HG02885 (cell line): ENCODE measurements at regions not wholly inside any gene's neighbourhood (a gene's known extent, or its start where the extent isn't known, plus 50 kb on each side); places are given as distances from the start of the nearest gene placed in this dataset.
"Not testable (repeated sequence)": the region's sequence is repeated elsewhere in the genome, so short reads cannot be mapped to it uniquely, and the experiment has no call there.

ENCODE experiments used
- ATAC-seq: cut with Tn5 transposase; IDR thresholded peaks from one replicate; pipeline ENCODE4 v1.9.1; 2021; ENCODE audit warnings: mild to moderate bottlenecking; ENCODE audit not compliant: unreplicated experiment, poor library complexity

DNA sequence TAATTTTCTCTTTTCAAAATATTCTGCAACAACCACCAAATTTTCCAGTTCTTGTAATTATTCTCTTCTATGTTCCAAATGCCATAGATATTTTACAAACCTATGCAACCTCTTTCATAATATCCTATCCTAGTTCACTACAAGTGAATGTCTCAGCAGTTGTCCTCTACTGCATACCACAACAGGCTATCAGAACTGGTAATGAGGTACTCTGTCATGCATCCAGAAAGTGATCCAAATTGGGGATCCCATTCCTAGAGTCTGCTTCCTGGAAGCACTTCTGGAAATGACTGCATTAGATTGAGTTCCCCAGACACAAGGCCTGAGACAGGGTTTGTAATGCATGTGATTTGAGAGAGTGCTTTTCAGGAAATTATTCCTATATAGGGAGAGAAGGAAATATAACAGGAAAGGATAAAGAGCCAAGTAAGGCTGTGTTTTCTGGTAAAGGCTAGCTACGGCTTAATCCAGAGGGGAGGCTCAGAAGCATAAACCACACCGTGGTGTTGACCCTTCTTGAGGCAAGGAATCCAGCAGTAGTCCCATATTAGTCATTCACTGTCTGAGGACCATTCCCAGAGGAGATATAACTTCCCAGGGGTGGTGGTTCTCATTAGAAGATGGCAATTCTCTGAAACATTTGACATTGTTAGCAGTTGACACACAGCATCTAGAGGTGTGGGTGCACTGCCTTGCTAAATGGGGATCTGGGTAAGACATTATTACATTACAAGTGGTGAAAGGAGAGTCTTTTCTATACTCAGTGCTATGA lies 80.3 kb upstream of the FST start:
- no peak for ATAC-seq

DNA sequence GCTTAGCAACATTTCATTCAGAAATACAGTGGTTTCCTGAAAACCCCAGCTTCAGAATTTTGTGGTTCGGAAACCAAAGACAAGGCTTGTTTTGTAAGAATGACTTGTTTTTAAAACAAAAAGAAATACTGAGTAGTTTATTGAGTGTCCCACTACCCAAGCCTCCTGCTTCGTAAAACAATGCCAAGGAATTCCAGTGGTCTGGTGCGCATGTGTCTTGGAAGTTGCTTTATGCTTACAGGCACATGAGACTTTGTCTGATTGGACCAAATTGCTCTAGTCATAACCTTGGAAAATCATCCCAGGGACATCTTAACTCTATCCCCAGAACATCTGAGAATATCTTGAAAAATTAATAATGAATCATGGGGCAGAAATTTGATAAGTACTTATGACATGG lies 77.1 kb upstream of the FST start:
- no peak for ATAC-seq

- ATAC-seq: no peak
These were observed 76.7 kb upstream of the FST start for GRCh38 chr5:53403758-53404157.

- ATAC-seq: no peak
These were observed 75.0 kb upstream of the FST start for GRCh38 chr5:53405396-53405795.

GRCh38 chr5:53406630-53407316 lies 73.7 kb upstream of the FST start:
- ATAC-seq: no peak

DNA sequence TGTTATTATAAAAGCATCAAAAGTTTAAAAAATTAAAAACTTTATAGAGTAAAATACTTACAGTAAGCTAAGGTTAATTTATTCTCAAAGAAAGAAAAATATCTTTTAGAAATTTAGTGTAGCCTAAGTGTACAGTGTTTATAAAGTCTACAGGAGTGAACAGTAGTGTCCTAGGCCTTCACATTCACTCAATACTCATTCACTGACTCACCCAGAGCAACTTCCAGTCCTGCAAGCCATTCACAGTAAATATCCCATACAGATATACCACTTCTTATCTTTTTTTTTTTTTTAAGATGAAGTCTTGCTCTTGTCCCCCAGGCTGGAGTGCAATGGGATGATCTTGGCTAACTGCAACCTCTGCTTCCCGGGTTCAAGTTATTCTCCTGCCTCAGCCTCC lies 73.1 kb upstream of the FST start:
- no peak for ATAC-seq

DNA sequence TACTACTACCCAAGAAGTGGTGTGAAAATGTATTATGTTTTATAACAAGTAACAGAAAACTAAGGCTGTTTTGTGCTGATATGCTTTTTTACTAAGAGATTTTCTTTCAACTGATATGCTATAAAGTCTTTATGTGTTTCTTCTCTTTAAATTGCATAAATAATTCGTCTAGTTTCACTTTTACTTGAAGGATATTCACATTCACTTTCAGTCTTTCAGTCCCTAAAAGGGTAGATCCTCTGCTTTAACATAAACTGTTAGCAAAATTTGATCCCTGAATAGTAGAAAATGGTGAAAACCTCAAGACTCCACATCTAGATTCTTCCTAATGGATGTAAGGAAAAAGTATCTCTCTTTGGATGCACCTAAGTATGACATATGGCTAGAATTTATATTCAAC lies 69.0 kb upstream of the FST start:
- peak; percentile 49 for ATAC-seq

DNA sequence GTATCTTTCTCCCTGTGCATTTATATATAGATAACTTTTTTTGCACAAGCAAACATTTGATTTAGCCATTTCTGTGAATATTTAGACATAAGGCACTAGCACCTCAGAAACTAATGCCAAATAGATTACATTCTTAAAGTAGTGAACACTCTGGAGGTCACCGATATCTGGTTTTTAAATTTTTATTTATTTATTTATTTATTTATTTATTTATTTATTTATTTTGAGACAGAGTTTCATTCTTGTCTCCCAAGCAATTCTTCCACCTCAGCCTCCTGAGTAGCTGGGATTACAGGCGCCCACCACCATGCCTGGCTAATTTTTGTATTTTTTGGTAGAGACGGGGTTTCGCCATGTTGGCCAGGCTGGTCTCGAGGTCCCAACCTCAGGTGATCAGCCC lies 67.9 kb upstream of the FST start:
- not testable (repeated sequence) for ATAC-seq

DNA sequence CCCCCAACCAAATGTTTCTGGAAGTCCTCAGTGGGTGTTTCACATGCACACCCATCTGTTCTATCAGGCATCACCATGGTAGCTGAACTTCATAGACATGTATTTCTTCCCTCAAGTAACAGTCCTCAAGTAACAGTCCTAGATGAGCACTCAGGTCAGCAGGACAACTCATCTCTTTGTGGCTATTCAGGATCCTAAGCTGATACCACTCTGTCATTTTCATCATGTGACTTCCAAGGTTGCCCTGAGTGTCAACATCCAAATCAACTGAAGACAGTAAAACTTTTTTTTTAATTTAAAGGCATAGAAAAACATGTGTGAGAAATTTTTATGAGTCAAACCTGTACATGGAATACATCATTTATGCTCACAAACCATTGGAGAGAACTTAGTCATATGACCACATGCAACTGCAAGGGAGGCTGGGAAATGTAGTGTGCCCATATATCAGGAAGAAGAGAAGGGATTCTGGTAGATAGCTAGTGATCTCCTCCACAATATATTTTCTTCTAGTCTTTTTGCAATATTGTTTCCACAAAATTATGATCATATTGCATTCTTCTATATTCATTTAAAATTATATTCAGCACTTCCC lies 64.2 kb upstream of the FST start:
- no peak for ATAC-seq

GRCh38 chr5:53418409-53418808 lies 62.0 kb upstream of the FST start:
- no peak for ATAC-seq

DNA sequence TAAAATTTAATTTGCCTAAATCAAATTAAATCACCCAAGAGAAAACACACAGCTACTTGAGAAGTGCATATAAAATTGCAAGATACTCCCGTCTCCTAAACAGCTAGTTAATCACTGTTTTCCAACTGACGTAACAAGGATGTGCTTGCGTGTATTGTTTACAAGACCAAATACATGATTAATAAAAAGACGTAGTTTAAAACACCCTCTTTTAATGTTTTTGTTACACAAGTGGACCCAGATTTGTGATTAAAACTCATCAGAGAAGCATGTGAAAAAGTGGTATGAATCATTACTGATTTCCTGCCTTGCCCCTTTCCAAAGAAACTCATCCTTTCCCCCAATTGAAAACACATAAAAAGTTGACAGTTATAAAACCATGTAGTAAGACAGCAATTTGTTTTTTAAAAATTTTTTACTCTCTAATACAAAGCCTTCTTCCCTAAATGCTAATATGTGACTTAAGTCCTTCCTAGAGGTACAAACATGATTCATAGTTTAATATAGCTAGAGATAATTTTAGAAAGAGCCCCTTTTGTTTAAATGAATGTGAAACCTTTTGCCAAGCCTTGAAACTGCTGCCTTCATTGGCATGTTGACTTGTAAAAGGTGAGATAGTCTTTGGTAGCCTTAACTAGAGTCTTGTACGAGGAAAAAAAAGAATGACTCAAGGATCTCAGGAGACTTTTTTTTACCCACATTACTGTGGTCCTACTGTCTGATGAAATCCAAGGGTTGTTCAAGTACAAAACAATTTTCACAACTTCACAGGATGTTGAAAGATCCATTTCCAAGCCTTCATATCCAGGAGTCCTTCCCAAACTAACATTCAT lies 61.4 kb upstream of the FST start:
- no peak for ATAC-seq

DNA sequence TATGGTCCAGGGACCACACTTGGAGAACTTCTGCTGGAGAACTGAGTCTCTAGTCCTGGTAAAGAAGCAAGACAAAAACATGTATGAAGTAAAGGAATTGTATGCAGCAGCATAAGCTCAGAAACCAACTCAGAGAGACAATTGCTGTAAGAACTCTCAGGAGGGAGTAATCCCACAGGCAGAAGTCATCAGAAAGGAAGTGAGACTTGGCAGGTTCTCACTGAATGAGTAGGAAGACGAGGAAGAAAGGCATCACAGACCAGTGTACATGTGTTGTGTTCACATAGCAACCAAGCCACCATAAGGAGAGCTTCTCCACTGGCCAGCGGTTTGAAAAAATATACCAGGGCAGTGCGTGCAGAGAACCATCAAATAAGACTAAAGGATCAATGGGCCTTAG lies 57.9 kb upstream of the FST start:
- ATAC-seq: no peak

GRCh38 chr5:53423724-53424123 lies 56.7 kb upstream of the FST start:
- no peak for ATAC-seq

DNA sequence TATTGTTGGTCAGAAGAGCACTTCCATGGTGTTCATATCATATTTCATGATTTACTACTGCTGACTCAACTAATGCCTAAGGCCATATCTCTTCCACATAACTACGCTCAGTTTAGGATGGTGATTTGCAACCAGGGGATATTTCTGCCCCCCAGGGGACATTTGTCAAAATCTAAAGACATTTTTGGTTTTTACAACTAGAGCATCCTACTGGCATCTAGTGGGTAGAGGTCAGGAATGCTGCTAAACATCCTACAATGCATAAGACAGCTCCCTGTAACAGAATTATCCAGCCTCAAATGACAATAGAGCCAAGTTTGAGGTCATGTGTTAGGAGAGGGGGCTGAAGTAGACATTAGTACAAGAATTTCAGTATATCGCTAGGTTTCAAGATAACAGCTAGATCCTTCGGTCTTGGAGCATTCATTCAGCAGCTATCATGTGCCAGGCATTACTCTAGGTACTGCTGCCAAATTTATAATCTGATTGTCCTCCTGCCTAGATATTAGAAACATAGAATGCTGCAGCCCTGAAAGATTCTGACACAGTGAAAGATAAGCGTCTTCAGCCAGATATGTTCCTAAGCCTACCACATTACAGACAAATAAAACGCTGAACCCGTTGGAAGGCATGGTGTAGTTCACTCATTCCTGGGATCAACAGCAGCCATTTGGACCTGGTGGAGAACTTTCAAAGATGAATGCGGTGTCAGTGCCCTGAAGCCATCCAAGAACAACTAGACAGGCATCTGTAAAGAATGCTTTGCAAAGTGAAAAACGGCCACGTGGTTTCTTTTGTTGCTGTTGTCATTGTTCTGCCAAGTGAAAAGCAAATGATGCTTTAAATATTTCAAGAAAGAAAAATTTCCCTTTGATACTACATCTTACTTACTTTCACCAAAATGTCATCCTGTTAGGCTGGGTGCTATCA lies 55.5 kb upstream of the FST start:
- ATAC-seq: no peak

DNA sequence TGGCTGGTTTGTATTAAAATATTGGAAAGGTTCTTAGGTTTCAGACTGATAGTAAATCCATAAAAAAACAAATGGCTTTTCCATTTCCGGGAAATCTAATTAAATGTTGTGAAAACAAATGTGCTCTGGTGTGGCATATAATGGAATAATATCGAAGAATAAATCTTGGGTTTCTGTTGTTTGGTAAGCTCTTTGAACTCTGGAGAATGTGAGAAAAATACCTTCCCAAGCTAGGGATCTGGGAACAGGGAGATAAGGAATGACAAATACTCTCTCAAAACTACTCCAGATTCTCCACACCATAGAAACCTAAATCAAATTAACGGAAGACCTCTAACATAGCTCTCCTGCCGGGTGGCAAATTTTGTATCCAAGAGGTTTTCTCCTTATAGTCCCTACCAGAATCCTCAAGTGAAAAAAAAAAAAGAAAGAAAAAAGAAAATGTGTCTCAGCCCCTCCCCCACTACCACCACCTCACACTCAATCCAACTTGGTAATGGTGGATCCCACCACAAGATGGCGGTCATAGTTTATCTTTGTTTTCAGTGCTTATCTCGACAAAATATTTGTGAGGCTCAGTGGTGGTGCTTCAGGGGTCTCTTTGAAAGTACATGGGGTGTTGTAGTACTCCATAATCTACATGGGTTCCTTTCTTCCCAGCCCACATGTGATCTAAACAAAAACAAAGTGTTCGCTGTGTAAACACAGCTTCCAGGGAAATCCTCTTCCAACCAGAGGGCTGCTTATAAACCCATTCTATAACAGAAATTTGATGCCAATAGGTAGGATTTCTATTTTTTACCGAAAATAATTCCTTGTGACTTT lies 54.5 kb upstream of the FST start:
- ATAC-seq: peak; percentile 55

DNA sequence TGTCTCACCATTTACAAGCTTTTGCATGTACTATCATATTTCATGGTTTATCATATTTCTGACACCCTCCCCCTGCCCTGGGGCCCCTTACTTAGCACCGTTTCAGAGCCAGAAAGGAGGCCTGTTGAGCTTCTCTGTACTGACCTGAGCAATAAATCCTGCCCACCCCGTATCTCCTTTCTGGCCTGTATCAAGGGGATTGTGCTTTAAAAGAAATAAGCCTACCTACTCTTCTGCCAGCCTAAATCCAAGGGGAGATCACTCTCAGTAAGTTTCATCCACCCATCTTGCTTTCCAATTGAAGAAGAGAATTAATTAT lies 54.0 kb upstream of the FST start:
- ATAC-seq: no peak

DNA sequence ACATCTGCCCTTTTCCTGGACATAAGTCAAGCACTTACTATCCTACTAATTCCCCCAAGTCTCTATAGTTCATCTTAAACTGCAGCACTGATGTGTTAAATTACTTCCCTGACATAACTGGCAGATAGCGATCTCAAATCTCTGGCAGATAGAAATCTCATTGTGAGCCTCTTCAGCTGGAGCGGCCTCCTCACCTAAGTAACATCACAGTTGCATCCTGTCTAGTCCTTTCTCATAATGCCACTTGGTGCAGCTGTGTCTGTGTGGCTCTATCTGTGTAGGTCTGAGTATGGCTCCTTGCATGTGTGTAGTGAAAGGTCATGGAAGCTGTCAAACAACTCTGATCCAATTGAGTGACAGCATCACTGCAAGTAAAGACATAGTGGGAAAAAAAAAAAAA lies 53.6 kb upstream of the FST start:
- ATAC-seq: no peak

DNA sequence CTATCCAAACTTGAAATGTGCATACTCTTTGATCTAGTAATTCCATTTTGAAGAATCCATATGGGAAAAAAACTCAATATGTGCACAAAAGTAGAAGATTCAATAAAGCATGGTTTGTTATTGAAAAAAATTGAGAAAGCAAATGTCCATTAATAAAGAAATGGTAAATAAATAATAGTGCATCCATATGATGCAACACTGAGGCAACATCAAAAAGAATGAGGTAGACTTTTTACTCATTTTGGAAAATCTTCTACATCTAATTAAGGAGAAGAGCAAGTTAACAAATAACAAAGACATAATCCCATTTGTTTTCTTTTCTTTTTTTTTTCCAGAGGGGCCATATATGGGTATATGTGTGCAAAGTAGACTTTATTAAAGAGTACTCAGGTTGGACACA lies 52.5 kb upstream of the FST start:
- ATAC-seq: no peak

- no peak for ATAC-seq
These were observed 50.7 kb upstream of the FST start for GRCh38 chr5:53429706-53430105.
